ENCODE measurements at regions not wholly inside any gene's neighbourhood (a gene's known extent, or its start where the extent isn't known, plus 50 kb on each side); places are given as distances from the start of the nearest gene placed in this dataset.
"Not testable (repeated sequence)": the region's sequence is repeated elsewhere in the genome, so short reads cannot be mapped to it uniquely, and the experiment has no call there.

GRCh38 chrX:150230952-150231351 lies 132.2 kb upstream of the MAMLD1 start:
- H3K36me3 ChIP-seq (replicated peaks in 1 of 2; ENCODE audit: control insufficient read depth in 1 of 2, insufficient read depth in 2 of 2, low read length in 2 of 2); DNase-seq (ENCODE audit: low spot score); H3K9ac ChIP-seq (ENCODE audit: insufficient read depth, low read depth, low read length); H3K27me3 ChIP-seq (ENCODE audit: control insufficient read depth in 1 of 2, insufficient read depth in 2 of 2, low read length in 2 of 2); FAIRE-seq; BruUV-seq (replicated peaks); H3K79me2 ChIP-seq (ENCODE audit: insufficient read depth, low read length); H2AFZ ChIP-seq (ENCODE audit: low read length); H3K4me3 ChIP-seq (replicated peaks in 1 of 3; ENCODE audit: insufficient read depth in 1 of 3, low read depth in 2 of 3, low read length in 3 of 3); H3K9me3 ChIP-seq (ENCODE audit: low read length); H3K4me2 ChIP-seq (ENCODE audit: low read depth, low read length); H3K27ac ChIP-seq (ENCODE audit: extremely low read length, insufficient read depth, low read length); intact Hi-C loops (cut with micrococcal nuclease; ENCODE audit: unreplicated experiment); CTCF ChIA-PET (ENCODE audit: low intra/inter-chr PET ratio, low total read pairs); H3K4me1 ChIP-seq (ENCODE audit: insufficient read depth, low read length); POLR2A ChIA-PET; in situ Hi-C loops (cut with HindIII; ENCODE audit: extremely low pct_ligation_motif_present, low pct_unique_long_range_greater_than_20kb); ATAC-seq; H4K20me1 ChIP-seq (ENCODE audit: insufficient read depth, low read length): not testable (repeated sequence)
- WGBS (ENCODE audit: low lambda C conversion rate): 0% methylated on average over 3 of the region's 6 CpGs

- H3K79me2 ChIP-seq (ENCODE audit: insufficient read depth, low read length); H2AFZ ChIP-seq (ENCODE audit: low read length); intact Hi-C loops (cut with micrococcal nuclease; ENCODE audit: unreplicated experiment); CTCF ChIA-PET (ENCODE audit: low intra/inter-chr PET ratio, low total read pairs); H4K20me1 ChIP-seq (ENCODE audit: insufficient read depth, low read length); in situ Hi-C loops (cut with HindIII; ENCODE audit: extremely low pct_ligation_motif_present, low pct_unique_long_range_greater_than_20kb); H3K27me3 ChIP-seq (ENCODE audit: control insufficient read depth in 1 of 2, insufficient read depth in 2 of 2, low read length in 2 of 2); H3K9me3 ChIP-seq (ENCODE audit: low read length); BruUV-seq (replicated peaks); DNase-seq (ENCODE audit: low spot score); ATAC-seq; FAIRE-seq; H3K27ac ChIP-seq (ENCODE audit: extremely low read length, insufficient read depth, low read length); H3K4me1 ChIP-seq (ENCODE audit: insufficient read depth, low read length); H3K4me3 ChIP-seq (replicated peaks in 1 of 3; ENCODE audit: insufficient read depth in 1 of 3, low read depth in 2 of 3, low read length in 3 of 3); H3K9ac ChIP-seq (ENCODE audit: insufficient read depth, low read depth, low read length); POLR2A ChIA-PET; H3K4me2 ChIP-seq (ENCODE audit: low read depth, low read length); H3K36me3 ChIP-seq (replicated peaks in 1 of 2; ENCODE audit: control insufficient read depth in 1 of 2, insufficient read depth in 2 of 2, low read length in 2 of 2): not testable (repeated sequence)
- 17% methylated on average over 2 of the region's 6 CpGs for WGBS (ENCODE audit: low lambda C conversion rate)
Observed at GRCh38 chrX:150231368-150231767, 131.7 kb upstream of the MAMLD1 start.

GRCh38 chrX:150232222-150232621 lies 130.9 kb upstream of the MAMLD1 start:
- POLR2A ChIA-PET; BruUV-seq (replicated peaks); in situ Hi-C loops (cut with HindIII; ENCODE audit: extremely low pct_ligation_motif_present, low pct_unique_long_range_greater_than_20kb); H3K4me2 ChIP-seq (ENCODE audit: low read depth, low read length); H3K27me3 ChIP-seq (ENCODE audit: control insufficient read depth in 1 of 2, insufficient read depth in 2 of 2, low read length in 2 of 2); H2AFZ ChIP-seq (ENCODE audit: low read length); H3K27ac ChIP-seq (ENCODE audit: extremely low read length, insufficient read depth, low read length); FAIRE-seq; H3K36me3 ChIP-seq (replicated peaks in 1 of 2; ENCODE audit: control insufficient read depth in 1 of 2, insufficient read depth in 2 of 2, low read length in 2 of 2); DNase-seq (ENCODE audit: low spot score); H3K79me2 ChIP-seq (ENCODE audit: insufficient read depth, low read length); H3K4me1 ChIP-seq (ENCODE audit: insufficient read depth, low read length); H3K4me3 ChIP-seq (replicated peaks in 1 of 3; ENCODE audit: insufficient read depth in 1 of 3, low read depth in 2 of 3, low read length in 3 of 3); intact Hi-C loops (cut with micrococcal nuclease; ENCODE audit: unreplicated experiment); H3K9ac ChIP-seq (ENCODE audit: insufficient read depth, low read depth, low read length); H3K9me3 ChIP-seq (ENCODE audit: low read length); H4K20me1 ChIP-seq (ENCODE audit: insufficient read depth, low read length); ATAC-seq; CTCF ChIA-PET (ENCODE audit: low intra/inter-chr PET ratio, low total read pairs): not testable (repeated sequence)
- WGBS (ENCODE audit: low lambda C conversion rate): 0% methylated on average over 1 of the region's 5 CpGs

All from HepG2 (cell line).